OCI-LY1 (cell line): ENCODE measurements at regions not wholly inside any gene's neighbourhood (a gene's known extent, or its start where the extent isn't known, plus 50 kb on each side); places are given as distances from the start of the nearest gene placed in this dataset.

Experiments used
- CTCF ChIP-seq: fragments of 200-600 bp; sonication (generic), shearing (Covaris generic); IDR thresholded peaks from 2 replicates; pipeline ENCODE4 v1.5.1; 2017; ENCODE audit warnings: mild to moderate bottlenecking, antibody characterized with exemption, low read length, moderate library complexity, mixed read lengths
- EZH2 ChIP-seq: fragments of 200-600 bp; sonication (generic), shearing (Covaris generic); IDR thresholded peaks from 2 replicates; pipeline ENCODE4 v1.8.0; 2017; ENCODE audit warnings: borderline replicate concordance, mixed run types, mild to moderate bottlenecking, antibody characterized with exemption, low read length, moderate library complexity, mixed read lengths

GRCh38 chr3:20701641-20702040 is 515.6 kb upstream of the SGO1 start:
- TF ChIP-seq CTCF (no peak), EZH2 (no peak)
